ENCODE measurements at regions not wholly inside any gene's neighbourhood (a gene's known extent, or its start where the extent isn't known, plus 50 kb on each side); places are given as distances from the start of the nearest gene placed in this dataset.
"Not testable (repeated sequence)": the region's sequence is repeated elsewhere in the genome, so short reads cannot be mapped to it uniquely, and the experiment has no call there.

- peaks cover 51% of the 10 kb centered on the region for H3K27me3 ChIP-seq (ENCODE audit: control insufficient read depth, insufficient read depth, low read length)
- no peak for TF ChIP-seq CTCF (IDR thresholded peaks at IDR 0.05; ENCODE audit: insufficient read depth, low read length, poor library complexity, severe bottlenecking)
- no peak overlapping the region for H3K4me3 ChIP-seq (ENCODE audit: low read depth, low read length)
- H3K36me3 ChIP-seq (ENCODE audit: control insufficient read depth, insufficient read depth, low read length): no peaks in the 10 kb centered on the region
- DNase-seq (ENCODE audit: low read depth): no peak
Measured at GRCh38 chr5:1655496-1656270, 131.9 kb upstream of the LPCAT1 start.

GRCh38 chr5:1654786-1655495 lies 131.2 kb upstream of the LPCAT1 start:
- Histone ChIP-seq H3K36me3 (ENCODE audit: control insufficient read depth, insufficient read depth, low read length) (no peaks in the 10 kb centered on the region), H3K4me3 (ENCODE audit: low read depth, low read length) (no peak overlapping the region)
- no peak for DNase-seq (ENCODE audit: low read depth)

GRCh38 chr5:1653698-1654651 lies 130.2 kb upstream of the LPCAT1 start:
- H3K36me3 ChIP-seq (ENCODE audit: control insufficient read depth, insufficient read depth, low read length); H3K4me3 ChIP-seq (ENCODE audit: low read depth, low read length); DNase-seq (ENCODE audit: low read depth): not testable (repeated sequence)
- peak; percentile 7 for TF ChIP-seq CTCF (IDR thresholded peaks at IDR 0.05; ENCODE audit: insufficient read depth, low read length, poor library complexity, severe bottlenecking)
- H3K27me3 ChIP-seq (ENCODE audit: control insufficient read depth, insufficient read depth, low read length): peaks cover 43% of the 10 kb centered on the region

More at GRCh38 chr5:1654786-1655495, 131.2 kb upstream of the LPCAT1 start:
- no peak for TF ChIP-seq CTCF (IDR thresholded peaks at IDR 0.05; ENCODE audit: insufficient read depth, low read length, poor library complexity, severe bottlenecking)
- H3K27me3 ChIP-seq (ENCODE audit: control insufficient read depth, insufficient read depth, low read length): peaks cover 49% of the 10 kb centered on the region

- TF ChIP-seq CTCF (IDR thresholded peaks at IDR 0.05; ENCODE audit: insufficient read depth, low read length, poor library complexity, severe bottlenecking): no peak
- H3K4me3 ChIP-seq (ENCODE audit: low read depth, low read length): no peak overlapping the region
- no peak for DNase-seq (ENCODE audit: low read depth)
- peaks cover 41% of the 10 kb centered on the region for H3K27me3 ChIP-seq (ENCODE audit: control insufficient read depth, insufficient read depth, low read length)
- no peaks in the 10 kb centered on the region for H3K36me3 ChIP-seq (ENCODE audit: control insufficient read depth, insufficient read depth, low read length)
Measured at GRCh38 chr5:1652873-1653697, 129.3 kb upstream of the LPCAT1 start.

Measured in kidney epithelial cell (primary cell).